Thyroid gland (tissue), 4 donors: ENCODE measurements at regions not wholly inside any gene's neighbourhood (a gene's known extent, or its start where the extent isn't known, plus 50 kb on each side); places are given as distances from the start of the nearest gene placed in this dataset.

ENCODE experiments used
- CTCF ChIP-seq, 6 experiments: fragments of 200-600 bp in 3 of 6; fragments of 450-650 bp in 3 of 6; sonication (generic) in 3 of 6; IDR thresholded peaks; one replicate each; pipeline ENCODE4 v1.5.1; 2016 to 2019; ENCODE audit warnings: antibody characterized with exemption in 6 of 6, mild to moderate bottlenecking in 2 of 6, inconsistent platforms in 1 of 6, moderate library complexity in 1 of 6
- POLR2A ChIP-seq, 2 donors: fragments of 450-650 bp; IDR thresholded peaks; one replicate each; pipeline ENCODE4 v1.6.1; 2017; ENCODE audit warnings: antibody characterized with exemption in 2 of 2, mild to moderate bottlenecking in 2 of 2, moderate library complexity in 1 of 2

GRCh38 chr16:5446623-5447240 is 349.1 kb upstream of the EEF2KMT start:
- no peak for TF ChIP-seq CTCF (IDR thresholded peaks at IDR 0.05)
- no peak for TF ChIP-seq POLR2A (IDR thresholded peaks at IDR 0.05)
